Activated CD8-positive, alpha-beta memory T cell treated with anti-CD3 and anti-CD28 coated beads, Interleukin-2, amount 50 U/mL, for 4 hours (primary cell): ENCODE measurements at regions not wholly inside any gene's neighbourhood (a gene's known extent, or its start where the extent isn't known, plus 50 kb on each side); places are given as distances from the start of the nearest gene placed in this dataset.

ENCODE experiments used
- DNase-seq: peaks from one replicate; pipeline ENCODE4 v3.0.0-alpha.2; 2020

DNA sequence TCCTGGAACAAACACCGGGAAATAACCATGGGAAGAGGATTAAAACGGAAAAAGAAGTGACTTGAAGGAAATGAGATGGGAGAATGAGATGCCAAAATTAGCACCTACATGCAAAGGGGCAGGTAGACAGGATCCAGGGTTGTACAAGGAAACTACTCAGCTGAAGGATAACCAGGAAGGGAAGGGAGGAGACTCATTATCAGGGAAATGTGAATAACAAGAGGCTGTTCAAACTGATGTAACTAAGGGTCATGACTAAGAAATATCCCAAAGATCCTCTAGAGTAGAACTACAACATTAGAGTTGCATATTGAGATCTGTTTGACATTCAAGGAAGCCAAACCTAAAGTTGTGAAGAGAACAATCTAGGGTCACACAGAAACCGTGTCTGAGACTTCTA is 166.2 kb upstream of the SP8 start:
- no peak for DNase-seq

DNA sequence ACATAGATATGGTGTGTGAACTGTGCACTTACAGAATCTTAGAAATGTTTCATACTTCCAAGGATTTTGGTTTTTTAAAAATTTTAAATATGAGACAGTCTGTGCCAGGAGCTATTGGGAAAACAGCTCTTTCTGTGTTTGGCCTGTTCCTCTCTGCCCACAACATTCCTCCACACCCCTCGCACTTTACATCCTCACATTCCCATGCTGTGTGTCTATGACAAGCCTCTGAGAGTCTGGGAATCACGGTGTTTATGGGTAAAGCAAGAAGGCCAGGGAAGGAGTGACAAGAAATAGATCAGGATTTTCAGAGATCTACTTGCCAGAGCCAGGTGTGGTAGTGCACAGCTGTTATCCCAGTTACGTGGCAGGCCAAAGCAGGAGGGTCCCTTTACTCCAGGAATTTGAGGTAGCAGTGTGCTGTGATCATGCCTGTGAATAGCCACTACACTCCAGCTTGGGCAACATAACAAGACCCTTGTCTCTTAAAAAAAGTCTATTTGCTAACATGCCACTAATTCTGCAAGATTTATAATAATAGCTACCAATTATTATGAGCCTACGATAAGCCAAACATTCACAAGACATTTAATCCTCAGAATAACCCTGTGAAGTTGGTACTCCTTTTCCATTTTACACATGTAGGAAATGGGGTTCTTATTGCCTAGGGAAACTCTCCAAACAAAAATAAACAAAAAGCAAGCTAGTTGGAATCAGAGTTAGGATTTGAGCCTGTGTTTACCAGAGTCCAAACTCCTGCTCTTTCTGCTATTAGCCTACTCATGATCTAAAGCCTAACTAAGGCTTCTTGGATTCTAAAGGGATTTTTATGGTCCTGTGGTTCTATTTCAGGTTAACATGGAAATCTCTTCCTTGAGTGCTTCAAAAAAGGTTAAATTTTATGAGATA is 168.3 kb upstream of the SP8 start:
- DNase-seq, result no peak

DNA sequence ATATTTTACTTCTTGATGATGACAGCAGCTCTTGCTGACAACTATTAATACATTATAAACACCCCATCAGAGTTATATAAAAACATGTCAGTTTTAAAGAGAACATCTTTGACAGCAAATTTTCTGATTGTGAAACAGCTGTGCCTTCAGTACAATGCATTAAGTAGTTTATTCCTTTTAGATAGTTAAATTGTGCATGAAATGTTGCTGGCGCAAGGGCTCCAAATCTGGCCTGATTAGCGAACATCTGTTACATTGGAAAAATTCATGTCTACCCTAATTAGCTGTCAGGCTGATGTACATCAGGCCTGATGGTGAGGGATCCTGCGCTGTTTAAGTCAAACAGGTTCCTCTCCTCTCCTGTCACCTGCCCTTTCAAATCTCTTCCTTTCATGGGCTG is 171.9 kb upstream of the SP8 start:
- DNase-seq, result no peak

DNA sequence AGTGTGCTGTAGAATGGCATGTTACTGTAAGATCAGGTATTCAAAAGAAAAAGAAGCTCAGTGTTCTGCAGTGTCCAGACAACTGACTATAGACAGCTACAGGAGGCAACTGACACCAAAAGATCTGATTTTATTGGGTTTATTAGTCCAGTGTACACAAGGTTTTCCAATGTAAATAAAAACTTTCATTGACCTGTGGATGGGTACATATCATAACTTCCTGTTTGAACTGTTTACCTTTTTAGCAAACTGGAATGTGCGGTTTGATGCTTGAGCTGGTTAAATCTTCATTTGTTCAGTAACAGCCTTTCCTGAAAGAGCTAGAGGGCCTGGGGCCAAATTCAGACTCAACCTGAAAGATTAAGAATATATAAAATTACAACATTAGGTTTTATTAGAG is 172.6 kb upstream of the SP8 start:
- DNase-seq, result no peak

DNA sequence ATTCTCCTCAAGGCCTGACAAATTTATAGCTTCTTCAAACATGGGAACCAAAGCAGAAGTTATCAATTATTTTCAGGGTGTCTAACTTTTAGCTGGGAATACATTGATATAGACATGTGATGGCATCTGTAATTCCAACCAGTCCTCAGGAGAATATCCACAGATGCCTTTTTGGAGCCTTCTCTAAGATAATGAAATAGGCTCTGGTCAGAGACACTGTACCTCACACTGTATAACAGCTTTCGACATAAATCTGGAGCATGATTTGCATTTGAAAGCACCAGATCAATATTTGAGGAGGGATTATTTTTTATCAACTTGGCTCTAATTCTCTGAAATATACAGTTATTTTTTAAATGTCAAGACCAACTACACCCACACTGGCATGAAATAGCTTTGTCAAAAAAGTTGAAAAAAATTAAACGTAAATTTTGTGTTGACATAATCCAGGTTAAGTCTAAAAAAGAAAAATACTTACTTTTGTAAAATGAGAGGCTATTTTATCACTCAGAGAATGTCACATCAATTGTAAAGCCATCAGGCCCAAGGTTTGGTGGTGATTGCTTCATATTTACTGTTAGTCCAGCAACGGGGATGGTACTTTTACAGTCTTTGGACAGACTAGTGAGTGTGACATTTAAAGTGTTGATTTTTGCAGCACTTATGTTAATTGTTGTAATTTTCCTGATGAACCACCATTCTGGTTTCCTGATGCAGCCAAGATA is 177.0 kb upstream of the SP8 start:
- no peak for DNase-seq

DNA sequence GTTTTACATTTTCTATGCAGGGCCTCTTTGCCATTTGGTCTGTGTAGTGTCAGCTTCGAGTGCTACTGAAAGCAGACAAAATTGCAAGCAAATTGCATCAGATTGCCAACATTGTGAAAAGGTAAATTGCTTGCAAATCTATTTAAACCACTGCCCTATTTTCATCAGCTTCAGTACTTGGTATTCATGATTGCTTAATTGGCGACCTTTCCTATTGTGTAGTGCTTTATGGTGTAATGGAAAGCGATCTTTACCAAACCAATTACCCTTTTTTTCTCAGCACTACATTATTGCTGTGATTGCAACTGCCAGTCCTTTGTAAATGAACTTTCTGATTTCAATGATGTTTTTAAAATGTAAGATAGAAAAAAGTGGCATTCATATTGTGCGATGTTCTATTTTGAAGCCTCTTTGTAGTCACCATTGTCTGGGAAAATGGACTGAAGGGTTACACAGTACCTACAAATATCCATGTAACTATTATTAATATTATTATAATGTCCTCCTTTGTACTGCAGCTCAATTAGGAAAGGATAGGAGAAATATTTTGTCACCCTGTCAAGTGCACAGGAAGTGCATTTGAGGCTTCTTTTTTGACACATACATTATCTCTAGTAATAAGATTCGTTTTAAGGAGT is 177.7 kb upstream of the SP8 start:
- no peak for DNase-seq

DNA sequence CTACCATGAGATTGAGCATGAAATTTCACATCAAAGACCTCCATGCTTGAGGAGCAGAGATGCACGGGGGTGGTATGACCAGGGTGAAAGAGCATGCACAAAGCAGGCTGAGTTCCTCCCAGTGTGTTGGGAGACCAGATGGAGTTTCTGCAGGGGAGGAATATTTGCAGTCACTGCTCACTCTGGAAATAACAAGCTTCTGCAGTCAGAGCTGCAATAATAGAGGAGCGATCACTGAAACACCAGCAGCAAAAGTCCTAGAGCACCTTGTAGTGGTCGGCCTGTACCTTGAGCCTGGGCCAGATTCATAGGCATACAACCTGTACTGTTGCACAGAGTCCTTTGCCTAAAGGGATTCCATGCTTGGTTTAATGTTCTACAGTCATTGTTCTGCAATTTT is 184.5 kb upstream of the SP8 start:
- DNase-seq, result no peak

DNA sequence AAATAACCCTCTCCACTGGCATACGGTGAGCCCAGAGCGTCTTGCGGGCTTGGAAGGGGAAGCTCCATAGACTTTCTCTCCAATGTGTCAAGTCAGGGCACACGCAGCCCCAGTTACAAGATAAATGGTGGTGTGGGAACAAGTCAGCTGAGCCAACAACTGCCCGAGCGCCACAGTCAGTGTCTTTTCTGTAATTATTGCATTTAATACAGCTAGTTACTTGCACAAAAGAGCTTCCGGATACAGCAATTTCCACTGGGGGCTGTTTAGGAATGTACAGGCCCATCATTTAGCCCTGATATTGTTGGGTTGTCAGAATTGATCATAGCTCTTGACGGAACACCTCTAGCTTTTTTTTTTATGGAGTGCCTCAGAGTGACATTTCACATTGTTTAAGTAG is 193.5 kb upstream of the SP8 start:
- DNase-seq, result no peak

DNA sequence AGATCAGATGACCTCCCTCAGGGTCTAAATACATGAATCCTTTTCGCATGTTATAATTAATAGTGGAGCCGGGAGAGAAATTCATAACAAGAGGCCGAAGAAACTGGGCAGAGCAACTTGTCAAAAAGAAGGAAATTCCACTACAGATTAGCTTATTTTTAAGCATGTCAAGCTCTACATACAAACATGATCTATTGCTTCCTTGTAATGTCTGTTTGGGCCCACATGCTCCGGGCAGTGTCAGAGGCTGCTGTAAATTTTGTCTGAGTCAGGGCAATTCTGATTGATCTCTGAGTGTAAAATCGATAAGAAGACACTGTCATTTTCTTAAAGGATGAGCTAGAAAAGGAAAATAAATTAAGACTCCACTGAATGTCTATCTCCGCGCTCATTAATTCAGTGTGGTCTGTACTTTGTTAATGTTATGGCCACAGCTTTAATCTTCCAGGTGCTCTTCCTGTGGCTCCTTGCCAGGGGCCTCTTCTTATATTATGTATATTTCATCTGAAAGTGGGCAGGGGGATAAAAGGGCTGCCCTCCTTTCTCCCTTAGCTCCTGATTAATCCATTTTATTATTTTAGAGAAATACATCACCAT is 194.1 kb upstream of the SP8 start:
- DNase-seq, result no peak

DNA sequence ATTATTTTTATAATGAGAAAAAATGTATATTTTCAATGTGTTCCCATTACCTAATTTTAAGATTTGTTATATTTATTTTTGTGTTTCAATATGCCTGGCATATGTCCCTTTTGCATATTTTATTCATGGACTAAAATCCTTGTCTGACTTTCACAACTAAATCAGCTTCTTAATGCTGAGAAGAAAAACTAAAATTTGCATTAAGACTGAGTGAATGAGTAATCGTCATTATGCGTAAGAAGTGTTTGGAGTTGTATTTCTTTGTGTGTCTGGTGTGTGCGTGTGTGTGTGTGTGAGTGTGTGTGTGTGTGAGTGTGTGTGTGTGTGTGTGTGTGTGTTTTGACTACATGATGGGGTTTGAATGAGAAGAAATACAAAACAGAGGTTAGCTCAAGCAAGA is 201.7 kb upstream of the SP8 start:
- no peak for DNase-seq

DNA sequence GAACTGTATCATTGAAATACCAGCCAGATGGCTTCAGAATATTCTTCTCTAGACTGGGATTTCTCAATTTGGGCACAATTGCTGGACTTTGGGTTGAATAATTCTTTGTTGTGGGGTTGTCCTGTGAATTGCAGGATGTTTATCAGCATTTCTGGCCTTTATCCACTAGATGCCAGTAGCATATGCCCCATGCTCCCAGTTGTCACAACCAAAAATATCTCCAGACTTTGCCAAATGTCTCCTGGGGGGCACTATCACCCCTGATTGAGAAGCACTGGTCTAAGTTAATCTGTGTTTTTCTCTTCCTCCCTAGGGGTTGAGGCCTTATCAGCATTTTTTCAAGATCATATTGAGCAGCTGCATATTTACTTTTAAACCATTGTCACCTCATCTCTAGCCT is 204.9 kb upstream of the SP8 start:
- no peak for DNase-seq

DNA sequence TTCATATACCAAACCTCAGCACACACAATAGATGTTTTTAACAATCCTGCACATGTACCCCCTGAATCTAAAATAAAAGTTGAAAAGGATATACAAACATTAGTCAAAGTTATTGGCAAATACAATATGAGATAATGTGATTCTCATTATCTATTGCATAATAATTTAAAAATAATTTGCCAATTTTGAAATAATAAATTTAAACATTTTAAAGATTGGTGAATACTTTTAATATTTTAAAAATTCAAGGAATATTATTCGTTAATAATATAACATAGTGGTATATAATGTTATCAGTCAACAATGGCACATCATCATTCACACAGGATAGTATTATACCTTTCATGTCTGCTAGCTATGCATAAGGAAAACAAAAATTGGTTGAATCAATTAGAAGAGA is 207.0 kb upstream of the SP8 start:
- no peak for DNase-seq

DNA sequence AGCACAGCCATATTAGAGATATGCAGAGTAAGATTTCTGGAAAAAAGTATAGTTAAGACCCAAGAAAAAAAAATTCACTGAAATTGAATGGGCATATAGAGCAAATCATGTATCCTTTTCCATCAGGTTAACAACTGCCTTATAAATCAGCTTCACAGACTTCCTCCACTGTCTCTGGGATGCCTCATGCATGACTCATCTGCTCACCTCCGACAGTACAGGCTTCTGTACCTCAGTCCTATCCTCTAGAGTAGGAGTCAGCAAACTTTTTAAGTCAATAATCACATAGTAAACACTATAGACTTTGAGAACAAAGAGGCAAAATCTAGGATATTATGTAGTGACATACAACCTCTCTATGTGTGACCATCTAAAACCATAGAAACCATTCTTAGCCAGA is 211.6 kb upstream of the SP8 start:
- DNase-seq, result no peak

DNA sequence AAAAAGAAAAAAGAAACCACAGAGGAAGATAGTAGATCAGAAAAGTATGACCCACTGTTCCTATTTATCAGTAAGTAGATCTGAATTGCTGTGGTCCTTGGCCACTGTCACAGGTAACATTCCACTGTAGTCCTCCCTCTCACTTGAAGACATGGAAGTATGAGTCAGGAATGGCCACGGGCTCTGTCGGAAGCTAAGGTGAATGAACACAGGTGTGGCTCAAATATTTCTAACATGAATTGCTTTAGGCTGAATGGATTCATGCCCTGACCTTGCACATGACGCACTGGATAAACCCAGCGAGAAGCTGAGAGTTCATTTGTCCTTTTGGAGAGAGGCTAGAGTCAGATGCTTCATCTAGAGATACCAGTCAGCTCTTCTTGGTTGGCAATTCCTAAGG is 224.5 kb upstream of the SP8 start:
- DNase-seq, result no peak

DNA sequence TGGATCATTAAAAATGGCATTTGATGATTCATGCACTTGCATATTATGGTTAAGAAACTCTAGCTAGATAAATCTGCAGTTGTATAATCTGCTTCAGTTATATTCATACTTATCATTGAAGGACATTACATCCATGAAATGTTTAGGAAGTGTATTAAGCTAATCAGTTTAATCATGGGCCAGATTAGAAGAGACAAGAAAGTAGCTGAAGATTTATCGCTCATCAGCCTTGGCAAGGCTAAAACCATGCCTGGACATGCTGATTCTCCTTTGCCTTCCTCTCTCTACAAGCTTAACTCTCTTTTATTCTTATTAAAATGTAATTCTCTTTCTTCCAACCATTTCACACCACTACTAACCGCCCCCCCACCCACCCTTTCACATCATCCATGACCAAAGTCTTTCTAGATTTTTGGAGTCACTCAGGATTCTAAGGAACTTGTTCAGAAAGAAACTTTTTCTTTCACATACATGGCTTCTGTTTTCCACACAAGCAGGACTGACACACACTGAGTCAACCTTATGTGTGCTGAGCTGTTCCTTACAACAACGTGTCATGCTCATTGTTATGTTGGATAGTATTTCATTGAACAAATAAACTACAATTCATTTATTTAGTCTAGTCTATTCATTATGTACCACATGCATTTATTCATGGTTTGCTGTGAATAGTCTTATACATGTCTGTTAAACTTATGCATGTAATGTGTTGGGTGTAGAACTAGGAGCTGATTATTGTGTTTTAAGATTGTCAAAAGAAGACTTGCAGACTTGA is 227.3 kb upstream of the SP8 start:
- DNase-seq, result no peak

DNA sequence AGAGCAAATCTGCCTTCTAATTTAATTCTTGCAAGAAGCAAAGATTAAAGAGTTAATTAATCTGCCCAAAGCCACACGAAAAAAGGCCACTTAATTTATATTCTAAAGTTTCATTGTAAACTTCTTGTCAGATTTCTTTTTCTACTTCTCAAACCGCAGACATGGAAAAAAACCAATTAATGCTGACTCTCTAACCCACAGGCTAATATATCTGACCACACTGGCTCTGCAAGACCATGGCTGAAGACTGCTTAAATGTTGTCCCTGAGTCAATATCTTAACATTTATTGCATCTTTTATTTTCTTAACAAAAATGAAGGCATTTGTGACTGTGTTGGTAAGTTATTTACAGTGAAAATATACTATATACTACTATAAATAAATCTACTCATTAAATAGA is 234.0 kb upstream of the SP8 start:
- DNase-seq, result no peak

DNA sequence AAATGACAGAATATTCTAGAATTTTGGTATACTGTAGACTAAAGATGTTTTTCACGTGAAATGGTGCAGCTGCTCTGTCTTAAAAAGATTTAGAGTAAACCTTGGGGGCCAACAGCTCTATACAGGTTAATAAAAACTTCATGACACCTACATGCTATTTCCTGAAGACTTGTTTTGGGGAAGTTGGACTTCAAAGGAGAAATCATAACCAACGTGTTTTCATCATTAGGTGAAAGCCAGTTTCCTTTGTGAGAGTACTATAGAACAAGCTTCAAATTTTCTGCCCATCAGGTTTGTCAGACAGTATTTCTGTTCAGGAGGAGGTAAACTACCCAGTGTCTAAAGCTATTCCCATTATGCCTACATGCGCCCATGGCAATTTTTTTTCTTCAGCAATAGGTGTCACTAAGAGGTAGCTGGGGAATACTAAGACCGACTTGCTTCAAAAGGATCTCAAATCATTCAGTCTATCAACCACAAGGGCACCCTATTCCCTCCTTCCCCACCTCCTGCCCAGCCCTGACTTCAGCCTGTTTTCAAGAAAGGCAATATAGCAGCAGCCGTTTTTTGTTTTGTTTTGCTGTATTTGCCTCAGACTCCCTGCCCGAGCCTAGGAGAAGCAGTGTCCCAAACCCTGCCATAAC is 237.3 kb upstream of the SP8 start:
- DNase-seq, result no peak

DNA sequence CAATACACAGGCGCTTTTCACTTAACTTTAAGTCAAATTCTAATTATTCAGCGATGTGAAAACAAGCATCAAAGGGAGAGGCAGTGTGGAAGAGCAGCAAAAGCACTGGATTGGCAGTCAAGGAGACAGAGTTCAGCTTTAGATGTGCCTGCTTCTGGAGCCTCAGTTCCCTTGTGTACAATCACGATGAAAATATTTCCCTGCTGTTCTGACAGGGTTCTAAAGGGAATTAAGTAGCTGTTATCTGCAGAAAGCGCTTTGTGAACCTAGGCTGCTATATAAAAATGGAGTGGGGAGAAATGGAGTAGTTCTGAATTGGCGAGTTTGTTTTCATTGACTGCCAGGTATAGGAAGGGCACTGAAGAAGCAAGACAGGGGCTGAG is 237.8 kb upstream of the SP8 start:
- DNase-seq, result no peak

DNA sequence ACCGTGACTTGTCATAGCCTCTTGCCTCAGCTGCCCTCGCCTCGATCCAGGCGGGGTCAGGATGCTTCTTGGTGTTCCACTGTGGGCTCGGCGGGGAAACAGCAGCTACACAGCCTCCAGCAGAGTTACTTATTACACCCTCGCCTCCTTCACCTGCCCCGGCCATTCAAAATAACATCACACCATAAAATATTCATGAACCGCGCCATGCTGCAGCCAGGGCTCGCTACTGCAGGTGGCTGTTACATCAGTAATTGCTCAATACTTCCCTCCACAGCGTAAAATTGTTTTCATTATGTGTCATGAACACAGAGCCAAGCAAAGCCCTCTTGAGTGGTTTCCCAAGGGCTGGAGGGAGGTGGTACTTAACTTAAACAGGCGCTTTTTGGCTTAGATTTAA is 241.5 kb upstream of the SP8 start:
- DNase-seq, result no peak

DNA sequence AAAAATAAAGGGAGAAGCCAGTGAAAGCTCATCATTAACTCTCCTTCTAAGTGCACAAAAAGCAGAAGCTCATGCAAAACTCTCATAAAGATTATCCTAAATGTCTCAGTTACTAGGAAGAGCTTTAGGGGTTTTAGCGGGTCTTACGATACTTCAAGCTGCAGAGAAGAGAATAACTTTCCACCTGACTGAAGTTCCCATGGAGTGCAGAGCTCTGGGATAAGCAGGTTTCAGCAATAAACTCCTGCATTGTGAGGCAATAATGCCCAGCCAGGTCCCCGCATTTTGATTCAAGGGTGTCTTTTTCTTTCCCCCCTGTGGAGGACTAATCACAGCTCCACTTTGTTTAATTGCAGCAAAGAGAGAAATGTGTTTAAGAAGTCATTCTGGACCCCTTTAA is 241.9 kb upstream of the SP8 start:
- DNase-seq, result no peak

DNA sequence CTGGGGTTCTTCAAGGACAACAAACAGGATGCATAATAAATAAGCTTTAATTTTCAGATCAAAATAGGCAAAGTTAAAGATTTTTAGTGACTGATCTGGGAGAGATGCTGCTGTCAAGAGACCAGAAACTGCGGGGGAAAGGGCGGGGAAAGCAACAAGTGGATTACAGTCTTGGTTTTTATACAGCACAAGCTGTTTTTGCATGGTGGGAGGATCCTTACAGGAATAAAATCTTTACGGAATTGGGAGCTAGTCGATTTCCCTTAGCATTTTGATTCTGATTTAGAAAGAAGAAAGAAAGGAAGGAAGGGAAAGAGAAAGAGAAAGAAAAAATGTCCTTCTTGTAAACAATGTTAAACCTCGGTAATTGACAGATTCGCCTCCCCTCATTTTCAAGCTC is 242.3 kb upstream of the SP8 start:
- DNase-seq, result no peak

DNA sequence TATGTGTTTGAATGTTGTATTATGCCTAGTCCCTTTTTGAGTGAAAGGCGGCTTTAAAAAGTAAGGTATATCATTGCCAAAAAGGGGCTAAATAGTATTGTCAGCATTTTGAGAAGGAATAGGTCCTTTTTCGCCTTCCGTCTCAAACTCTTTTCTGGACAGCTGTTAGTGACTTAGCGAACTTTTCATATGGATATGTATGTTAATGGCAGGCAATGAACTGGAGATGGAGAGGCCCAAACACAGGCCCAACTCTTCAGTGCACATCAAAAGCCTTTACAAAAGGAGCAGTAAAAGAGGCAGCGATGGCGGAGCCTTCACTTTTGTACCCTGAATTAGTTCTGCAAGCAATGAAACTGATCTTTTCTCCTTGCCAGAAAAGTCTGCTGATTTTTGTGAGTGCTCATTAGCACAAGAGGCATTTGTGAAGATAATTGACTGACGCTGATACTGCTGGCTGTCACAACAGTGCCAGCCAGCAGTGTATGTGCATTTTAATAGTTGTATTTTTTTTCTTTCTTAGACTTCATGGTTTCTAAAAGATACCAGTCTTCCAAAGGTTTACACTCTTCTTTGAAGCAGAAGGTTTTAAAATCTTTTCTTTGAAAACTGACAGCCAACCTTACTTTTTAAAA is 243.7 kb upstream of the SP8 start:
- no peak for DNase-seq
